Omental fat pad (tissue), 3 donors: ENCODE measurements at regions not wholly inside any gene's neighbourhood (a gene's known extent, or its start where the extent isn't known, plus 50 kb on each side); places are given as distances from the start of the nearest gene placed in this dataset.

Experiments
- ATAC-seq: fragments of 150-250 bp; one replicate; pipeline ENCODE4 v1.9.1; 2016; ENCODE audit warnings: mild to moderate bottlenecking, moderate library complexity; ENCODE audit not compliant: low FRiP score
- DNase-seq: peaks from one replicate; pipeline ENCODE4 v3.0.0-alpha.2; 2019; ENCODE audit warnings: low spot score
- CTCF ChIP-seq, 3 donors: fragments of 450-650 bp; IDR thresholded peaks; one replicate each; pipeline ENCODE4 v1.5.1; 2016 to 2017; ENCODE audit warnings: antibody characterized with exemption in 3 of 3, mild to moderate bottlenecking in 3 of 3, moderate library complexity in 2 of 3

- no peak for ATAC-seq
- DNase-seq: no peak
- no peak for TF ChIP-seq CTCF (IDR thresholded peaks at IDR 0.05)
Measured at GRCh38 chr11:134734894-134735293, 322.9 kb upstream of the B3GAT1 start.

- TF ChIP-seq CTCF (IDR thresholded peaks at IDR 0.05): no peak
- no peak for ATAC-seq
Measured at GRCh38 chr11:134734141-134734845, 322.3 kb upstream of the B3GAT1 start.

GRCh38 chr11:134733646-134734045 lies 321.6 kb upstream of the B3GAT1 start:
- ATAC-seq: no peak
- TF ChIP-seq CTCF (IDR thresholded peaks at IDR 0.05): no peak
- DNase-seq: no peak

More at GRCh38 chr11:134734141-134734845, 322.3 kb upstream of the B3GAT1 start:
- DNase-seq: no peak

- no peak for TF ChIP-seq CTCF (IDR thresholded peaks at IDR 0.05)
- DNase-seq: no peak
- no peak for ATAC-seq
Measured at GRCh38 chr11:134731213-134731961, 319.3 kb upstream of the B3GAT1 start.

GRCh38 chr11:134730561-134731212 lies 318.6 kb upstream of the B3GAT1 start:
- DNase-seq (no peak), ATAC-seq (no peak)
- no peak for TF ChIP-seq CTCF (IDR thresholded peaks at IDR 0.05)

GRCh38 chr11:134730101-134730500 lies 318.1 kb upstream of the B3GAT1 start:
- no peak for ATAC-seq
- DNase-seq: no peak

More at GRCh38 chr11:134730101-134730500, 318.1 kb upstream of the B3GAT1 start:
- no peak for TF ChIP-seq CTCF (IDR thresholded peaks at IDR 0.05)
